HepG2 (cell line): ENCODE measurements at regions not wholly inside any gene's neighbourhood (a gene's known extent, or its start where the extent isn't known, plus 50 kb on each side); places are given as distances from the start of the nearest gene placed in this dataset.
A peak's percentile ranks its signal among the peaks of the same experiment; 100 is the strongest.

Experiments
- ATF7-NPFF ChIP-seq: sonication (generic); formaldehyde crosslinking; IDR thresholded peaks from 2 replicates; pipeline ENCODE4 v1.8.1; 2023; ENCODE audit warnings: mild to moderate bottlenecking, low read depth, missing genetic modification reagents, moderate library complexity
- BCL3 ChIP-seq: sonication (generic); formaldehyde crosslinking; IDR thresholded peaks from 2 replicates; pipeline ENCODE4 v1.5.1; 2020; ENCODE audit warnings: mild to moderate bottlenecking, missing genetic modification reagents, moderate library complexity
- CENPT ChIP-seq: sonication (generic); formaldehyde crosslinking; IDR thresholded peaks from 2 replicates; pipeline ENCODE4 v1.8.0; 2022; ENCODE audit warnings: low read depth, mild to moderate bottlenecking, moderate library complexity, missing genetic modification reagents
- FOXJ3 ChIP-seq: sonication (generic); formaldehyde crosslinking; IDR thresholded peaks from 2 replicates; pipeline ENCODE4 v1.4.0; 2020; ENCODE audit warnings: missing genetic modification reagents, mild to moderate bottlenecking, borderline replicate concordance
- GMEB1 ChIP-seq: sonication (generic); formaldehyde crosslinking; IDR thresholded peaks from 2 replicates; pipeline ENCODE4 v1.5.1; 2020; ENCODE audit warnings: missing genetic modification reagents, mild to moderate bottlenecking, borderline replicate concordance
- GTF3A ChIP-seq: sonication (generic); formaldehyde crosslinking; conservative IDR thresholded peaks from 2 replicates; pipeline ENCODE4 v1.4.0; 2020; ENCODE audit warnings: mild to moderate bottlenecking, missing genetic modification reagents
- GZF1 ChIP-seq: sonication (generic); formaldehyde crosslinking; IDR thresholded peaks from 2 replicates; pipeline ENCODE4 v1.5.1; 2020; ENCODE audit warnings: mild to moderate bottlenecking, missing genetic modification reagents
- HNRNPH1 ChIP-seq: fragments of 200-400 bp; formaldehyde crosslinking; optimal IDR thresholded peaks from 2 replicates; pipeline ENCODE3; 2017; ENCODE audit warnings: mild to moderate bottlenecking, low read depth, low read length
- NFKBIZ ChIP-seq: IDR thresholded peaks from 2 replicates; pipeline ENCODE4 v1.6.1; 2018; ENCODE audit warnings: missing genetic modification reagents, missing compliant biosample characterization
- SCMH1 ChIP-seq: sonication (generic); formaldehyde crosslinking; IDR thresholded peaks from 2 replicates; pipeline ENCODE4 v1.9.0; 2021; ENCODE audit warnings: missing genetic modification reagents, mild to moderate bottlenecking, borderline replicate concordance
- TCF7 ChIP-seq: sonication (generic); IDR thresholded peaks from 2 replicates; pipeline ENCODE4 v1.6.1; 2016; ENCODE audit warnings: antibody characterized with exemption, low read depth
- TRIM24 ChIP-seq: sonication (generic); formaldehyde crosslinking; IDR thresholded peaks from 2 replicates; pipeline ENCODE4 v1.8.0; 2022; ENCODE audit warnings: mild to moderate bottlenecking, missing genetic modification reagents
- ZBTB10 ChIP-seq: sonication (generic); formaldehyde crosslinking; IDR thresholded peaks from 2 replicates; pipeline ENCODE4 v1.4.0; 2020; ENCODE audit warnings: missing genetic modification reagents, borderline replicate concordance
- ZBTB33 ChIP-seq: sonication (generic); formaldehyde crosslinking; IDR thresholded peaks from 2 replicates; pipeline ENCODE4 v1.4.0; 2020; ENCODE audit warnings: missing genetic modification reagents
- ZFP41 ChIP-seq: sonication (generic); formaldehyde crosslinking; IDR thresholded peaks from 2 replicates; pipeline ENCODE4 v1.4.0; 2020; ENCODE audit warnings: mild to moderate bottlenecking, missing genetic modification reagents, borderline replicate concordance
- ZFP90 ChIP-seq: sonication (generic); formaldehyde crosslinking; IDR thresholded peaks from 2 replicates; pipeline ENCODE4 v1.8.0; 2022; ENCODE audit warnings: missing genetic modification reagents, mild to moderate bottlenecking, inconsistent platforms, borderline replicate concordance
- ZMAT3 ChIP-seq: sonication (generic); formaldehyde crosslinking; conservative IDR thresholded peaks from 2 replicates; pipeline ENCODE4 v1.7.0; 2021; ENCODE audit warnings: missing genetic modification reagents
- ZNF550 ChIP-seq: sonication (generic); formaldehyde crosslinking; IDR thresholded peaks from 2 replicates; pipeline ENCODE4 v1.4.0; 2020; ENCODE audit warnings: mild to moderate bottlenecking, missing genetic modification reagents, borderline replicate concordance
- ZNF576 ChIP-seq: sonication (generic); formaldehyde crosslinking; IDR thresholded peaks from 2 replicates; pipeline ENCODE4 v1.4.0; 2020; ENCODE audit warnings: mild to moderate bottlenecking, missing genetic modification reagents
- ZNF737 ChIP-seq: sonication (generic); formaldehyde crosslinking; IDR thresholded peaks from 2 replicates; pipeline ENCODE4 v1.5.0; 2020; ENCODE audit warnings: missing genetic modification reagents, mild to moderate bottlenecking, borderline replicate concordance
- ZNF841 ChIP-seq: sonication (generic); formaldehyde crosslinking; IDR thresholded peaks from 2 replicates; pipeline ENCODE4 v1.8.1; 2023; ENCODE audit warnings: missing genetic modification reagents, borderline replicate concordance

GRCh38 chr7:138245682-138246081 lies 169.4 kb downstream of the AKR1D1 start (continued):
- no peak for TF ChIP-seq ZNF576
- no peak for TF ChIP-seq ZBTB33 (CRISPR knock-in tag)
- TF ChIP-seq TRIM24 (CRISPR knock-in tag) = peak; percentile 94
- no peak for TF ChIP-seq GTF3A
- no peak for TF ChIP-seq CENPT (CRISPR knock-in tag)
- TF ChIP-seq ZMAT3 (CRISPR knock-in tag) = 0 out of 2 replicates have a peak, but pooled peaks have one; percentile 40
- no peak for TF ChIP-seq ATF7-NPFF
- TF ChIP-seq SCMH1 (CRISPR knock-in tag) = no peak
- TF ChIP-seq NFKBIZ (CRISPR knock-in tag) = peak; percentile 96; the same call in 1 of the 2 replicates
- TF ChIP-seq ZNF550 (CRISPR knock-in tag) = no peak
- TF ChIP-seq ZNF737 (CRISPR knock-in tag) = no peak
- peak; percentile 38; the same call in 1 of the 2 replicates for TF ChIP-seq GMEB1 (CRISPR knock-in tag)
- peak; percentile 79 for TF ChIP-seq TCF7
- TF ChIP-seq GZF1 = no peak
- TF ChIP-seq FOXJ3 = peak; percentile 95
- TF ChIP-seq ZBTB10 (CRISPR knock-in tag) = no peak
- no peak for TF ChIP-seq ZFP90 (CRISPR knock-in tag)
- no peak for TF ChIP-seq ZNF841 (CRISPR knock-in tag)
- no peak for TF ChIP-seq ZFP41 (CRISPR knock-in tag)
- TF ChIP-seq HNRNPH1 = no peak
- no peak for TF ChIP-seq BCL3 (CRISPR knock-in tag)
